Hematopoietic multipotent progenitor cell treated with erythropoietin and hydrocortisone succinate and interleukin-3 and kit ligand, for 17 days (in vitro differentiated cells): ENCODE measurements at regions not wholly inside any gene's neighbourhood (a gene's known extent, or its start where the extent isn't known, plus 50 kb on each side); places are given as distances from the start of the nearest gene placed in this dataset.
"Not testable (repeated sequence)": the region's sequence is repeated elsewhere in the genome, so short reads cannot be mapped to it uniquely, and the experiment has no call there.

Experiments
- DNase-seq: peaks from one replicate; pipeline ENCODE4 v3.0.0-alpha.2; 2015; ENCODE audit warnings: low spot score

DNA sequence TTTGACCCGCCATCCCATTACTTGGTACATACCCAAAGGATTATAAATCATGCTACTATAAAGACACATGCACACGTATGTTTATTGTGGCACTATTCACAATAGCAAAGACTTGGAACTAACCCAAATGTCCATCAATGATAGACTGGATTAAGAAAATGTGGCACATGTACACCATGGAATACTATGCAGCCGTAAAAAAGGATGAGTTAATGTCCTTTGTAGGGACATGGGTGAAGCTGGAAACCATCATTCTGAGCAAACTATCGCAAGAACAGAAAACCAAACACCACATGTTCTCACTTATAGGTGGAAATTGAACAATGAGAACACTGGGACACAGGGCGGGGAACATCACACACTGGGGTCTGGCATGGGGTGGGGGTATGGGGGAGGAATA, 57.1 kb upstream of the GMDS start:
- DNase-seq: not testable (repeated sequence)

DNA sequence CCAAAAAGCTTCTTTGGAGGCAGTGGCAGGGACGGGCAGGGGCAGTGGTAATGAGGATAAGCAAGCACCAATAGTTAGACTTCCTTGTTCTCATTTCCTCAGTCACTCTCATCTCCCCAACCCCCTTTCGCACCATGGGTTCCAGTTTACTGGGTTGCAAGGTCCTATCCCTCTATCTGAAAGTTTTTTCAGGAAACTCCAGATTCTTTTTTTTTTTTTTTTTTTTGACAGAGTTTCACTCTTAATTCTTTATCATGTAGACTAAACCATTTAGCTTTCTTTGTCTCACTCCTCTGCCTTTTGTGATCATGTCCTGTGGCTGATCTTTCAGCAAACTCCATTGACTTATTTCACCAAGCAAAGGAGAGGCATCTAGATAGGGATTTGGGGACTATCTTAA, 51.4 kb upstream of the GMDS start:
- no peak for DNase-seq
